Heart right ventricle (tissue), 16 donors: ENCODE measurements at regions not wholly inside any gene's neighbourhood (a gene's known extent, or its start where the extent isn't known, plus 50 kb on each side); places are given as distances from the start of the nearest gene placed in this dataset.

Source experiments
- ATAC-seq, 8 donors: fragments of 200-7000 bp; cut with Tn5 transposase; one replicate each; pipeline ENCODE4 v1.9.1; 2020; ENCODE audit warnings: mild to moderate bottlenecking in 8 of 8, moderate library complexity in 8 of 8, moderate number of reproducible peaks in 1 of 8
- DNase-seq, 2 donors: peaks; one replicate each; pipeline ENCODE4 v3.0.0-alpha.2; 2020
- H3K27ac ChIP-seq, 10 donors: fragments of 200-600 bp; sonication (generic) in 2 of 10; one replicate each; pipeline versions ENCODE4 v1.5.0 to v1.8.0; 2020 to 2022; ENCODE audit warnings: mild to moderate bottlenecking in 3 of 10
- H3K27me3 ChIP-seq, 7 donors: fragments of 200-600 bp; one replicate each; pipeline ENCODE4 v1.8.0; 2021 to 2022; ENCODE audit warnings: mild to moderate bottlenecking in 2 of 7
- H3K36me3 ChIP-seq, 9 donors: fragments of 200-600 bp; sonication (generic) in 1 of 9; one replicate each; pipeline versions ENCODE4 v1.5.0 to v1.8.0; 2020 to 2022; ENCODE audit warnings: mild to moderate bottlenecking in 2 of 9
- H3K4me1 ChIP-seq, 9 donors: fragments of 200-600 bp; sonication (generic) in 1 of 9; one replicate each; pipeline versions ENCODE4 v1.5.0 to v1.8.0; 2020 to 2022; ENCODE audit warnings: mild to moderate bottlenecking in 4 of 9
- H3K4me3 ChIP-seq, 10 donors: fragments of 200-600 bp; sonication (generic) in 2 of 10; one replicate each; pipeline versions ENCODE4 v1.5.0 to v1.8.0; 2020 to 2022; ENCODE audit warnings: mild to moderate bottlenecking in 7 of 10, moderate library complexity in 2 of 10
- H3K9me3 ChIP-seq, 11 donors: fragments of 200-600 bp in 10 of 11; sonication (generic) in 2 of 11; one replicate each; pipeline versions ENCODE4 v1.5.0 to v1.8.0; 2013 to 2022; ENCODE audit warnings: mild to moderate bottlenecking in 2 of 11, control low read depth in 1 of 11, moderate library complexity in 1 of 11
- WGBS, 2 donors: extraction: QIAGEN DNeasy Blood & Tissue Kit; methylation state at CpG; one replicate each; pipeline ENCODE4 v1.1.7; 2013; ENCODE audit warnings: inconsistent platforms in 1 of 2; 5-methylcytosine and 5-hydroxymethylcytosine counted together
- intact Hi-C, 10 donors: fragments of 100-400 bp; cut with DNase I; formaldehyde crosslinking; loops; one replicate each; pipeline versions ENCODE4 v1.11.1 to v1.14.2; 2022
- TF ChIP-seq, protein P1 (sequence below), 9 donors: fragments of 200-600 bp; sonication (generic) in 2 of 9; IDR thresholded peaks; one replicate each; pipeline versions ENCODE4 v1.5.0 to v1.8.0; 2021 to 2022; ENCODE audit warnings: antibody characterized with exemption in 9 of 9, mild to moderate bottlenecking in 5 of 9, moderate library complexity in 1 of 9
- donor health status: Arrhythmogenic right ventricular cardiomyopathy.
- donor health status: ischemic (EF 13 %, LVEDD 7.1; RV severe dilation, severe dysfunction).
- donor health status: healthy with polysubstance abuse.
- donor health status: DM: no; HTN: yes; CAD: no.
- donor health status: DM: no; HTN: no; CAD: no.
- donor health status: ischemic (EF 25% LVEDD 6.9; RV normal size, moderate dysfunction).
- donor health status: ischemic (EF 25% LVEDD 5.7; RV mildly dilated, moderate dysfunction).
- donor health status: healthy.
- donor health status: DM: yes; HTN: yes; CAD: no.
- donor health status: Ischemic cardiomyopathy.
- donor health status: ischemic (EF 35%, LVEDD 5.7; RV mildly dilated, moderate dysfunction).
- donor health status: nonischemic (EF 11% LVEDD 7.7; RV severe dilation, severe dysfunction).
- donor health status: DM: yes; HTN: yes; CAD: no.
- donor health status: PGD.
- donor health status: ischemic (EF 29% LVEDD 5.4; RV normal size, mild dysfunction).
- donor health status: nonischemic (EF 23%, LVEDD 6.1; RV moderate dilation, normal function).

GRCh38 chr16:87027056-87027616 is 290.1 kb downstream of the C16orf95 start:
- Histone ChIP-seq H3K27ac (no peak overlapping the region), H3K36me3 (no peaks in the 10 kb centered on the region), H3K27me3 (no peaks in the 10 kb centered on the region), H3K9me3 (no peaks in the 10 kb centered on the region), H3K4me1 (peaks cover 0 to 3% (median 0%) of the 10 kb centered on the region in 9 donors), H3K4me3 (no peak overlapping the region)
- DNase-seq, result no peak
- WGBS, 2 donors, result 88% methylated on average over 16 of the region's 16 CpGs
- intact Hi-C loops, result no loop called here
- ATAC-seq, result no peak
- TF ChIP-seq, protein P1, sequence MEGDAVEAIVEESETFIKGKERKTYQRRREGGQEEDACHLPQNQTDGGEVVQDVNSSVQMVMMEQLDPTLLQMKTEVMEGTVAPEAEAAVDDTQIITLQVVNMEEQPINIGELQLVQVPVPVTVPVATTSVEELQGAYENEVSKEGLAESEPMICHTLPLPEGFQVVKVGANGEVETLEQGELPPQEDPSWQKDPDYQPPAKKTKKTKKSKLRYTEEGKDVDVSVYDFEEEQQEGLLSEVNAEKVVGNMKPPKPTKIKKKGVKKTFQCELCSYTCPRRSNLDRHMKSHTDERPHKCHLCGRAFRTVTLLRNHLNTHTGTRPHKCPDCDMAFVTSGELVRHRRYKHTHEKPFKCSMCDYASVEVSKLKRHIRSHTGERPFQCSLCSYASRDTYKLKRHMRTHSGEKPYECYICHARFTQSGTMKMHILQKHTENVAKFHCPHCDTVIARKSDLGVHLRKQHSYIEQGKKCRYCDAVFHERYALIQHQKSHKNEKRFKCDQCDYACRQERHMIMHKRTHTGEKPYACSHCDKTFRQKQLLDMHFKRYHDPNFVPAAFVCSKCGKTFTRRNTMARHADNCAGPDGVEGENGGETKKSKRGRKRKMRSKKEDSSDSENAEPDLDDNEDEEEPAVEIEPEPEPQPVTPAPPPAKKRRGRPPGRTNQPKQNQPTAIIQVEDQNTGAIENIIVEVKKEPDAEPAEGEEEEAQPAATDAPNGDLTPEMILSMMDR (IDR thresholded peaks at IDR 0.05), result no peak

GRCh38 chr16:87028481-87029320 is 288.5 kb downstream of the C16orf95 start:
- no peak overlapping the region for H3K4me3 ChIP-seq
- WGBS, 2 donors, result 90 to 91% methylated on average over 13 to 14 of the region's 14 CpGs
- no peaks in the 10 kb centered on the region for H3K27me3 ChIP-seq
- H3K4me1 ChIP-seq, result peaks cover 0 to 17% (median 11%) of the 10 kb centered on the region in 9 donors
- intact Hi-C loops, result no loop called here
- ATAC-seq (peak in 1 of 8 donors; percentile 25), DNase-seq (no peak)
- no peaks in the 10 kb centered on the region for H3K9me3 ChIP-seq
- TF ChIP-seq, protein P1 (IDR thresholded peaks at IDR 0.05), result no peak
- H3K36me3 ChIP-seq, result no peaks in the 10 kb centered on the region
- no peak overlapping the region for H3K27ac ChIP-seq

- TF ChIP-seq, protein P1 (IDR thresholded peaks at IDR 0.05), result no peak
- DNase-seq, result no peak
- peaks cover 0 to 25% (median 18%) of the 10 kb centered on the region in 9 donors for H3K4me1 ChIP-seq
- peak overlapping the region in 3 of 10 donors; percentile 40 to 76 (median 58) for H3K27ac ChIP-seq
- ATAC-seq, result peak in 4 of 8 donors; percentile 37 to 70 (median 44)
- WGBS, 2 donors, result 37 to 40% methylated on average over 8 of the region's 8 CpGs
- intact Hi-C loops, result loop anchor here in 1 of 10 donors (2.0 kb wide), 1 partner anchor 48 kb away; no protein-coding TSS in a partner anchor
- H3K4me3 ChIP-seq, result no peak overlapping the region
- no peaks in the 10 kb centered on the region for H3K9me3 ChIP-seq
- no peaks in the 10 kb centered on the region for H3K27me3 ChIP-seq
- H3K36me3 ChIP-seq, result no peaks in the 10 kb centered on the region
These were observed 284.6 kb downstream of the C16orf95 start for GRCh38 chr16:87032554-87032953.

GRCh38 chr16:87033021-87033471 is 284.1 kb downstream of the C16orf95 start:
- intact Hi-C loops, result loop anchor here in 1 of 10 donors (2.0 kb wide), 1 partner anchor 48 kb away; no protein-coding TSS in a partner anchor
- peak in 7 of 8 donors; percentile 14 to 56 (median 42) for ATAC-seq
- TF ChIP-seq, protein P1 (IDR thresholded peaks at IDR 0.05), result no peak
- H3K27me3 ChIP-seq, result no peaks in the 10 kb centered on the region
- WGBS, 2 donors, result 46 to 48% methylated on average over 15 of the region's 15 CpGs
- H3K36me3 ChIP-seq, result no peaks in the 10 kb centered on the region
- peaks cover 0 to 25% (median 18%) of the 10 kb centered on the region in 9 donors for H3K4me1 ChIP-seq
- peak overlapping the region in 7 of 10 donors; percentile 20 to 76 (median 58) for H3K27ac ChIP-seq
- no peaks in the 10 kb centered on the region for H3K9me3 ChIP-seq
- H3K4me3 ChIP-seq, result no peak overlapping the region
- peak in 1 of 2 donors; percentile 17 for DNase-seq
